ENCODE measurements at regions not wholly inside any gene's neighbourhood (a gene's known extent, or its start where the extent isn't known, plus 50 kb on each side); places are given as distances from the start of the nearest gene placed in this dataset.

GRCh38 chr2:217521820-217522219 is 481.0 kb downstream of the TNS1 start:
- no peak overlapping the region for H3K27ac ChIP-seq
- TF ChIP-seq CTCF (conservative IDR thresholded peaks at IDR 0.05): no peak

GRCh38 chr2:217520356-217521010 is 482.3 kb downstream of the TNS1 start:
- no peak overlapping the region for H3K27ac ChIP-seq
- TF ChIP-seq CTCF (conservative IDR thresholded peaks at IDR 0.05): no peak

- no peak for TF ChIP-seq CTCF (conservative IDR thresholded peaks at IDR 0.05)
- no peak overlapping the region for H3K27ac ChIP-seq
Observed at GRCh38 chr2:217517402-217517801, 485.4 kb downstream of the TNS1 start.

- no peak for TF ChIP-seq CTCF (conservative IDR thresholded peaks at IDR 0.05)
- H3K27ac ChIP-seq: no peak overlapping the region
Observed at GRCh38 chr2:217515615-217516309, 487.0 kb downstream of the TNS1 start.

- H3K27ac ChIP-seq: no peak overlapping the region
- no peak for TF ChIP-seq CTCF (conservative IDR thresholded peaks at IDR 0.05)
Observed at GRCh38 chr2:217513258-217513657, 489.5 kb downstream of the TNS1 start.

- no peak for TF ChIP-seq CTCF (conservative IDR thresholded peaks at IDR 0.05)
- H3K27ac ChIP-seq: no peak overlapping the region
Observed at GRCh38 chr2:217512728-217513127, 490.1 kb downstream of the TNS1 start.

- no peak overlapping the region for H3K27ac ChIP-seq
- no peak for TF ChIP-seq CTCF (conservative IDR thresholded peaks at IDR 0.05)
Observed at GRCh38 chr2:217512259-217512658, 490.5 kb downstream of the TNS1 start.
